HAP-1 (cell line): ENCODE measurements at regions not wholly inside any gene's neighbourhood (a gene's known extent, or its start where the extent isn't known, plus 50 kb on each side); places are given as distances from the start of the nearest gene placed in this dataset.
"Not testable (repeated sequence)": the region's sequence is repeated elsewhere in the genome, so short reads cannot be mapped to it uniquely, and the experiment has no call there.

Experiments
- DNase-seq, 2 experiments: peaks; one replicate each; pipeline ENCODE4 v3.0.0-alpha.2; 2016 to 2020; ENCODE audit warnings: low spot score in 2 of 2
- H3K27me3 ChIP-seq: fragments of 250-450 bp; sonication (Bioruptor Pico); 2 replicates; pipeline ENCODE4 v1.5.1; 2020; ENCODE audit warnings: low read depth, mild to moderate bottlenecking, moderate library complexity
- H3K36me3 ChIP-seq: fragments of 250-450 bp; sonication (Bioruptor Pico); replicated peaks from 2 replicates; pipeline ENCODE4 v1.5.1; 2020; ENCODE audit warnings: mild to moderate bottlenecking
- H3K4me1 ChIP-seq: fragments of 250-450 bp; sonication (Bioruptor Pico); 2 replicates; pipeline ENCODE4 v1.5.1; 2020; ENCODE audit warnings: mild to moderate bottlenecking
- H3K4me3 ChIP-seq: fragments of 250-450 bp; sonication (Bioruptor Pico); 2 replicates; pipeline ENCODE4 v1.5.1; 2020; ENCODE audit warnings: mild to moderate bottlenecking, moderate library complexity
- H3K9me3 ChIP-seq: fragments of 250-450 bp; sonication (Bioruptor Pico); 2 replicates; pipeline ENCODE4 v1.5.1; 2020; ENCODE audit warnings: mild to moderate bottlenecking, moderate library complexity
- in situ Hi-C: fragments of 300-500 bp; cut with MboI; formaldehyde crosslinking; loops from 3 replicates; pipeline ENCODE4 v1.14.3; 2020; ENCODE audit warnings: low sequenced_read_pairs, inconsistent platforms, mixed read lengths

- Histone ChIP-seq H3K4me3 (no peak overlapping the region), H3K9me3 (no peaks in the 10 kb centered on the region), H3K4me1 (no peaks in the 10 kb centered on the region), H3K27me3 (no peaks in the 10 kb centered on the region), H3K36me3 (no peaks in the 10 kb centered on the region)
- DNase-seq = no peak
- in situ Hi-C loops = no loop called here
These were observed 121.6 kb upstream of the GRM7 start for GRCh38 chr3:6739288-6739687.

GRCh38 chr3:6743067-6743720, 117.7 kb upstream of the GRM7 start:
- in situ Hi-C loops = no loop called here

GRCh38 chr3:6746443-6746842, 114.5 kb upstream of the GRM7 start:
- H3K4me1 ChIP-seq = no peaks in the 10 kb centered on the region

More at GRCh38 chr3:6743067-6743720, 117.7 kb upstream of the GRM7 start:
- Histone ChIP-seq H3K36me3 (no peaks in the 10 kb centered on the region), H3K9me3 (no peaks in the 10 kb centered on the region), H3K4me1 (no peaks in the 10 kb centered on the region), H3K4me3 (no peak overlapping the region), H3K27me3 (no peaks in the 10 kb centered on the region)
- DNase-seq = no peak

GRCh38 chr3:6747017-6747416, 113.9 kb upstream of the GRM7 start:
- no peaks in the 10 kb centered on the region for H3K9me3 ChIP-seq
- no peaks in the 10 kb centered on the region for H3K36me3 ChIP-seq
- H3K4me1 ChIP-seq = no peaks in the 10 kb centered on the region
- in situ Hi-C loops = no loop called here
- no peaks in the 10 kb centered on the region for H3K27me3 ChIP-seq
- DNase-seq = no peak
- no peak overlapping the region for H3K4me3 ChIP-seq

More at GRCh38 chr3:6746443-6746842, 114.5 kb upstream of the GRM7 start:
- no peaks in the 10 kb centered on the region for H3K36me3 ChIP-seq
- DNase-seq = no peak
- H3K27me3 ChIP-seq = no peaks in the 10 kb centered on the region
- no peak overlapping the region for H3K4me3 ChIP-seq
- in situ Hi-C loops = no loop called here
- no peaks in the 10 kb centered on the region for H3K9me3 ChIP-seq

- Histone ChIP-seq H3K4me1 (no peaks in the 10 kb centered on the region), H3K9me3 (no peaks in the 10 kb centered on the region), H3K36me3 (no peaks in the 10 kb centered on the region), H3K4me3 (no peak overlapping the region), H3K27me3 (no peaks in the 10 kb centered on the region)
- DNase-seq = no peak
- in situ Hi-C loops = no loop called here
These were observed 110.1 kb upstream of the GRM7 start for GRCh38 chr3:6750782-6751181.

- no peak for DNase-seq
- in situ Hi-C loops = no loop called here
These were observed 107.4 kb upstream of the GRM7 start for GRCh38 chr3:6753536-6753935.

GRCh38 chr3:6769532-6770396, 91.2 kb upstream of the GRM7 start:
- in situ Hi-C loops, H3K27me3 ChIP-seq, H3K36me3 ChIP-seq, H3K9me3 ChIP-seq: not testable (repeated sequence)
- Histone ChIP-seq H3K4me1 (peaks cover 17% of the 10 kb centered on the region), H3K4me3 (peak overlapping the region; percentile 28)
- DNase-seq = peak; percentile 78

More at GRCh38 chr3:6753536-6753935, 107.4 kb upstream of the GRM7 start:
- Histone ChIP-seq H3K27me3 (peaks cover 4% of the 10 kb centered on the region; the same call in 1 of the 2 replicates), H3K36me3 (no peaks in the 10 kb centered on the region), H3K4me3 (no peak overlapping the region), H3K4me1 (peaks cover 2% of the 10 kb centered on the region; the same call in 1 of the 2 replicates), H3K9me3 (no peaks in the 10 kb centered on the region)

- Histone ChIP-seq H3K4me3 (peak overlapping the region; percentile 28), H3K9me3 (no peaks in the 10 kb centered on the region), H3K36me3 (no peaks in the 10 kb centered on the region), H3K27me3 (no peaks in the 10 kb centered on the region), H3K4me1 (peaks cover 17% of the 10 kb centered on the region)
- in situ Hi-C loops = no loop called here
- DNase-seq = peak in 1 of 2 experiments; percentile 48
These were observed 90.6 kb upstream of the GRM7 start for GRCh38 chr3:6770397-6770690.

GRCh38 chr3:6771171-6771570, 89.7 kb upstream of the GRM7 start:
- H3K27me3 ChIP-seq = no peaks in the 10 kb centered on the region
- peaks cover 17% of the 10 kb centered on the region for H3K4me1 ChIP-seq
- in situ Hi-C loops = no loop called here
- peak; percentile 72 to 88 for DNase-seq
- H3K9me3 ChIP-seq = no peaks in the 10 kb centered on the region
- peak overlapping the region; percentile 6 for H3K4me3 ChIP-seq
- no peaks in the 10 kb centered on the region for H3K36me3 ChIP-seq

GRCh38 chr3:6779140-6779539, 81.8 kb upstream of the GRM7 start:
- in situ Hi-C loops = no loop called here
- Histone ChIP-seq H3K36me3 (no peaks in the 10 kb centered on the region), H3K27me3 (no peaks in the 10 kb centered on the region), H3K4me1 (peaks cover 7% of the 10 kb centered on the region), H3K9me3 (no peaks in the 10 kb centered on the region), H3K4me3 (no peak overlapping the region)
- DNase-seq = peak in 1 of 2 experiments; percentile 29

GRCh38 chr3:6781092-6781491, 79.8 kb upstream of the GRM7 start:
- no peaks in the 10 kb centered on the region for H3K9me3 ChIP-seq
- in situ Hi-C loops = no loop called here
- peak; percentile 5 to 50 for DNase-seq

GRCh38 chr3:6785726-6786125, 75.2 kb upstream of the GRM7 start:
- Histone ChIP-seq H3K9me3 (no peaks in the 10 kb centered on the region), H3K36me3 (no peaks in the 10 kb centered on the region), H3K4me1 (peaks cover 2% of the 10 kb centered on the region), H3K4me3 (no peak overlapping the region), H3K27me3 (no peaks in the 10 kb centered on the region; the same call in 1 of the 2 replicates)
- DNase-seq = no peak
- in situ Hi-C loops = no loop called here

More at GRCh38 chr3:6781092-6781491, 79.8 kb upstream of the GRM7 start:
- Histone ChIP-seq H3K36me3 (no peaks in the 10 kb centered on the region), H3K4me1 (peaks cover 7% of the 10 kb centered on the region), H3K4me3 (no peak overlapping the region), H3K27me3 (no peaks in the 10 kb centered on the region)

GRCh38 chr3:6791161-6791560, 69.8 kb upstream of the GRM7 start:
- DNase-seq = no peak
- H3K4me1 ChIP-seq = no peaks in the 10 kb centered on the region
- H3K36me3 ChIP-seq = no peaks in the 10 kb centered on the region
- H3K27me3 ChIP-seq = no peaks in the 10 kb centered on the region; the same call in 1 of the 2 replicates
- no peaks in the 10 kb centered on the region for H3K9me3 ChIP-seq
- in situ Hi-C loops = no loop called here
- no peak overlapping the region for H3K4me3 ChIP-seq

- Histone ChIP-seq H3K9me3 (no peaks in the 10 kb centered on the region), H3K4me1 (peaks cover 4% of the 10 kb centered on the region; the same call in 1 of the 2 replicates), H3K36me3 (no peaks in the 10 kb centered on the region), H3K27me3 (no peaks in the 10 kb centered on the region), H3K4me3 (no peak overlapping the region)
- DNase-seq = peak; percentile 28 to 74
- in situ Hi-C loops = no loop called here
These were observed 61.5 kb upstream of the GRM7 start for GRCh38 chr3:6799264-6799915.
